ENCODE measurements at regions not wholly inside any gene's neighbourhood (a gene's known extent, or its start where the extent isn't known, plus 50 kb on each side); places are given as distances from the start of the nearest gene placed in this dataset.

DNA sequence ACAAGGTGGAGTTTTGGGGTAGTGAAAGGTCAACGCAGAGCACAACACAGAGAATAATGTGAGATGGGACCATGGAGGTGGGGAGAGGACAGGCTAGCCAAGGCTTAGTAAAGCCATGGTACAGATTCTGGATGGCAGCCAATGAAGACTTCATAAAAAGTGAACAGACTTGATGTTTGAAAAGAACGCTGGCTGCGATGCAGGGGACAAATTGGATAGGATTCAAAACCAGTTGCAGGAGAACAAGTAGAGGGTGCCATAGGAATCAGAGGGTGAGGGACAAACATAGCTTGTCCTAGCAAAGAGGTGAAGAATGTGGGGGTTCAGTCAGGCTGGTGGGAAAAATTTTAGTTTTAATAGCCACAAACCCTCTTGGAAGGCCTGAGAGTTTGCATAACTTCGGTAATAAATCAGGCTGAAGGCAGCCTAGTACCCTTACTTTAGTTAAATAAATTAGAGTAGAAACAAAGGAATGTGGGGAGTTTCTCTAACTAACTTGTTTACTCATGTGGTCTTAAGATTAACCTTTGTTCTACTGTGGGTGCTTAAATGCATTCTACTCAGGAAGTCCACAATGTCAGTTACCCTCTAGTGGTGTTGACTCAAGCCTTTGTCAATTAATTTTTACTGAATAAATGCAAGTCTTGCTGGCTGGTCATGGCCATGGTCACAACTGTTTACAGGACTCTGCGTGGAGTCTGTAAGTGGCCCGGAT lies 216.4 kb downstream of the C6orf118 start:
- no peak overlapping the region for H2AFZ ChIP-seq (ENCODE audit: low read depth, low read length, severe bottlenecking)
- no peaks in the 10 kb centered on the region for H3F3A ChIP-seq (ENCODE audit: insufficient read depth)
- no peak overlapping the region for H3K4me2 ChIP-seq (ENCODE audit: low read depth, low read length, poor library complexity, severe bottlenecking)
- no peak overlapping the region for H3K9ac ChIP-seq (ENCODE audit: low read length)
- H3K27ac ChIP-seq (ENCODE audit: low read depth, low read length) = no peak overlapping the region
- H4K20me1 ChIP-seq (ENCODE audit: low read depth, low read length) = no peaks in the 10 kb centered on the region
- no peak for TF ChIP-seq EZH2phosphoT487 (conservative IDR thresholded peaks at IDR 0.05; ENCODE audit: low read length)
- TF ChIP-seq, protein P1, sequence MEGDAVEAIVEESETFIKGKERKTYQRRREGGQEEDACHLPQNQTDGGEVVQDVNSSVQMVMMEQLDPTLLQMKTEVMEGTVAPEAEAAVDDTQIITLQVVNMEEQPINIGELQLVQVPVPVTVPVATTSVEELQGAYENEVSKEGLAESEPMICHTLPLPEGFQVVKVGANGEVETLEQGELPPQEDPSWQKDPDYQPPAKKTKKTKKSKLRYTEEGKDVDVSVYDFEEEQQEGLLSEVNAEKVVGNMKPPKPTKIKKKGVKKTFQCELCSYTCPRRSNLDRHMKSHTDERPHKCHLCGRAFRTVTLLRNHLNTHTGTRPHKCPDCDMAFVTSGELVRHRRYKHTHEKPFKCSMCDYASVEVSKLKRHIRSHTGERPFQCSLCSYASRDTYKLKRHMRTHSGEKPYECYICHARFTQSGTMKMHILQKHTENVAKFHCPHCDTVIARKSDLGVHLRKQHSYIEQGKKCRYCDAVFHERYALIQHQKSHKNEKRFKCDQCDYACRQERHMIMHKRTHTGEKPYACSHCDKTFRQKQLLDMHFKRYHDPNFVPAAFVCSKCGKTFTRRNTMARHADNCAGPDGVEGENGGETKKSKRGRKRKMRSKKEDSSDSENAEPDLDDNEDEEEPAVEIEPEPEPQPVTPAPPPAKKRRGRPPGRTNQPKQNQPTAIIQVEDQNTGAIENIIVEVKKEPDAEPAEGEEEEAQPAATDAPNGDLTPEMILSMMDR (IDR thresholded peaks at IDR 0.05; ENCODE audit: insufficient read depth, low read length, poor library complexity, severe bottlenecking) = no peak
- no peaks in the 10 kb centered on the region for H3K9me2 ChIP-seq (replicated peaks; ENCODE audit: insufficient read depth, low read length)
- no peaks in the 10 kb centered on the region for H3K36me3 ChIP-seq (ENCODE audit: low read length)
- 0 out of 2 replicates have a peak, but pooled peaks cover 4% of the 10 kb centered on the region for H3K9me3 ChIP-seq (ENCODE audit: insufficient read depth, low read length)
- H3K27me3 ChIP-seq (ENCODE audit: low read length) = no peaks in the 10 kb centered on the region
- H3K4me3 ChIP-seq (ENCODE audit: insufficient read depth, low read length, poor library complexity, severe bottlenecking) = no peak overlapping the region
- no peaks in the 10 kb centered on the region for H3K79me2 ChIP-seq (ENCODE audit: insufficient read depth, low read length)

DNA sequence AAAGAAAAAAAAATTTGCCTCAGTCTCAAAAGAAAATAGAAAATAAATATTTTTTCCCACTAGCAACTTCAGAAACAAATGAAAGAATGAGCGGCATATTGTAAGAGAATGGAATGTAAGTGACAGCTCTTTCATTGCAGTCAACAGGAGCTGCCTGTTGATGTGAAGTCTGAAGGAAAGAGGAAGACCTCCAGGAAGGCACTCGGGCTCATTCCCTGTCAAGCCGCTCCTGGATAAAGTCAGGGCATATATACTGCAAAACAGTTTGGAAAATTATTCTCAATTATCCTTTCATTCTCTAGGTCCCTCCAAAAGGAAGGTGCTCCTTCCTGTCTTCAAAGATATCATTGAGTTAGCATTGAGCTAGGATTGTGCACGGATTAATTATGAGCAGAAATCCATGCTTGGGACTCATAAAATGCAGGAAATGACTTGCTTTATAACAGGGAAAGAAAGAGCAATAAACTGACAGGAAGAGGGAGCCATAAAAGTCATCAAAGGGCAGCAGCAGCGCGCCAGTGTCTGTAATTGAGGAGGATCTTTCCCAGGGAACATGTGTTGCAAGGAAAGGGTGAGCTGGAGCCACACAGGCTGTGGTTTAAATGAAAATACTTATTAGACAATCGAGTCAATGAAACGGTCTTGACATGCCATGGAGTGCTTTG lies 218.2 kb downstream of the C6orf118 start:
- no peaks in the 10 kb centered on the region for H4K20me1 ChIP-seq (ENCODE audit: low read depth, low read length)
- H3K4me3 ChIP-seq (ENCODE audit: insufficient read depth, low read length, poor library complexity, severe bottlenecking) = no peak overlapping the region
- H3K9me3 ChIP-seq (ENCODE audit: insufficient read depth, low read length) = 0 out of 2 replicates have a peak, but pooled peaks cover 2% of the 10 kb centered on the region
- H3K4me2 ChIP-seq (ENCODE audit: low read depth, low read length, poor library complexity, severe bottlenecking) = no peak overlapping the region
- H3K79me2 ChIP-seq (ENCODE audit: insufficient read depth, low read length) = no peaks in the 10 kb centered on the region
- H3K27me3 ChIP-seq (ENCODE audit: low read length) = no peaks in the 10 kb centered on the region
- H3K9ac ChIP-seq (ENCODE audit: low read length) = no peak overlapping the region
- no peak overlapping the region for H3K27ac ChIP-seq (ENCODE audit: low read depth, low read length)
- H3F3A ChIP-seq (ENCODE audit: insufficient read depth) = no peaks in the 10 kb centered on the region
- no peaks in the 10 kb centered on the region for H3K9me2 ChIP-seq (replicated peaks; ENCODE audit: insufficient read depth, low read length)
- no peak overlapping the region for H2AFZ ChIP-seq (ENCODE audit: low read depth, low read length, severe bottlenecking)
- H3K36me3 ChIP-seq (ENCODE audit: low read length) = no peaks in the 10 kb centered on the region
- TF ChIP-seq EZH2phosphoT487 (conservative IDR thresholded peaks at IDR 0.05; ENCODE audit: low read length) = no peak
- TF ChIP-seq, protein P1 (IDR thresholded peaks at IDR 0.05; ENCODE audit: insufficient read depth, low read length, poor library complexity, severe bottlenecking) = no peak

DNA sequence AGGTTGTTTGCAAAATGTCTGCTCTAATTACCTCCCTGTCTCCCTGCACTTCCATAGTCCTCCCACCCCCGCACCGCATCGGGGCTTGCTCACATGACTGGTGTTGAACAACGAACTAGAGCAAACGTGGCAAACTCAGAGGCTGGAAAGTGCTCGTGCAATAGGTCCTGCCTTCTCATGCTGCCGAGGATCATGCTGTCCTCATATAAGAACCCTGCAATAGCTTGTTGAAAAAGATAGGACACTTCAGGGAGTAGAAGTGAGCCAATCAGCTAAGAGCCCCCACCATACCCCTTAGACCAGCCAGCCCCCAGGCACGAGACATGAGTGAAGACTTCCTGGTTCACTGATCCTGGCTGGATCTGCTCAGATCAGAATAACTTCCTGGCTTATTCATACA lies 219.2 kb downstream of the C6orf118 start:
- H3K27me3 ChIP-seq (ENCODE audit: low read length) = no peaks in the 10 kb centered on the region
- no peaks in the 10 kb centered on the region for H4K20me1 ChIP-seq (ENCODE audit: low read depth, low read length)
- H3K4me2 ChIP-seq (ENCODE audit: low read depth, low read length, poor library complexity, severe bottlenecking) = no peak overlapping the region
- no peaks in the 10 kb centered on the region for H3K9me3 ChIP-seq (ENCODE audit: insufficient read depth, low read length)
- no peaks in the 10 kb centered on the region for H3K36me3 ChIP-seq (ENCODE audit: low read length)
- no peak overlapping the region for H3K9ac ChIP-seq (ENCODE audit: low read length)
- no peak overlapping the region for H3K27ac ChIP-seq (ENCODE audit: low read depth, low read length)
- TF ChIP-seq, protein P1 (IDR thresholded peaks at IDR 0.05; ENCODE audit: insufficient read depth, low read length, poor library complexity, severe bottlenecking) = no peak
- TF ChIP-seq EZH2phosphoT487 (conservative IDR thresholded peaks at IDR 0.05; ENCODE audit: low read length) = no peak
- no peak overlapping the region for H3K4me3 ChIP-seq (ENCODE audit: insufficient read depth, low read length, poor library complexity, severe bottlenecking)
- H3K79me2 ChIP-seq (ENCODE audit: insufficient read depth, low read length) = no peaks in the 10 kb centered on the region
- H2AFZ ChIP-seq (ENCODE audit: low read depth, low read length, severe bottlenecking) = no peak overlapping the region
- no peaks in the 10 kb centered on the region for H3K9me2 ChIP-seq (replicated peaks; ENCODE audit: insufficient read depth, low read length)
- H3F3A ChIP-seq (ENCODE audit: insufficient read depth) = no peaks in the 10 kb centered on the region
